COLO668 (cell line): ENCODE measurements at regions not wholly inside any gene's neighbourhood (a gene's known extent, or its start where the extent isn't known, plus 50 kb on each side); places are given as distances from the start of the nearest gene placed in this dataset.

Source experiments
- DNase-seq: peaks from one replicate; lab custom pipeline; 2025; ENCODE audit not compliant: unreplicated experiment; lab: John Stamatoyannopoulos, UW

GRCh38 chr21:43304621-43305335 is 122.2 kb downstream of the SIK1 start:
- DNase-seq: no peak

GRCh38 chr21:43304206-43304605 is 122.7 kb downstream of the SIK1 start:
- DNase-seq: no peak

GRCh38 chr21:43303275-43304178 is 123.4 kb downstream of the SIK1 start:
- peak; percentile 59 for DNase-seq

GRCh38 chr21:43302769-43303168 is 124.2 kb downstream of the SIK1 start:
- DNase-seq: no peak

GRCh38 chr21:43302062-43302700 is 124.8 kb downstream of the SIK1 start:
- no peak for DNase-seq

GRCh38 chr21:43301409-43302061 is 125.4 kb downstream of the SIK1 start:
- DNase-seq: no peak

- DNase-seq: no peak
These were observed 126.2 kb downstream of the SIK1 start for GRCh38 chr21:43300496-43301408.

GRCh38 chr21:43299441-43300277 is 127.3 kb downstream of the SIK1 start:
- DNase-seq: peak; percentile 30

GRCh38 chr21:43298546-43299440 is 128.1 kb downstream of the SIK1 start:
- DNase-seq: no peak

GRCh38 chr21:43297989-43298388 is 128.9 kb downstream of the SIK1 start:
- DNase-seq: no peak

GRCh38 chr21:43297391-43297981 is 128.7 kb downstream of the CRYAA start:
- DNase-seq: no peak

GRCh38 chr21:43295066-43295958 is 126.5 kb downstream of the CRYAA start:
- DNase-seq: no peak

GRCh38 chr21:43294194-43294902 is 125.5 kb downstream of the CRYAA start:
- no peak for DNase-seq

GRCh38 chr21:43292866-43293142 is 124.0 kb downstream of the CRYAA start:
- no peak for DNase-seq

GRCh38 chr21:43292041-43292865 is 123.4 kb downstream of the CRYAA start:
- DNase-seq: no peak
